ENCODE measurements at regions not wholly inside any gene's neighbourhood (a gene's known extent, or its start where the extent isn't known, plus 50 kb on each side); places are given as distances from the start of the nearest gene placed in this dataset.

DNA sequence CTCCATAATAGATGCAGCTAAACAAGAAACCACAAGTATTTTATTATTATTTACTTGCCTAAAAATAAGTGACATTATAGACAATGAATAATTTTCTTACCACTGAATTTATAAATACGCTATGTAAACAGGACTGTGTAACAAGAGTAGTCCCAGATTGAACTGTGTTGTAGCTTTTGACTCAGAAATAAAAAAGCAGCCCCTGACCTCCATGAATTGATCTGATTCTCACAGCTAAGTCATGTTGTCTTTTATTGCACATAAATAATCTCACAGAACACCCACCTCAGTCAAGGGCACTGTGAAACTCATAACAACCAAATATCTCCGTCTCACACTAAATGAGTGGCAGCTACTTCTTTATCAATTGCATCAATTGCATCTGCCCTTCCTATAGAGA lies 171.6 kb downstream of the TMX3 start:
- no peaks in the 10 kb centered on the region for H3K79me2 ChIP-seq (ENCODE audit: insufficient read depth, low read length)
- no peaks in the 10 kb centered on the region for H3K9me3 ChIP-seq (ENCODE audit: low read length)

GRCh38 chr18:68542846-68543245 lies 172.1 kb downstream of the TMX3 start:
- Histone ChIP-seq H3F3A (ENCODE audit: insufficient read depth, low read length) (no peaks in the 10 kb centered on the region), H3K4me3 (ENCODE audit: low read depth, low read length, poor library complexity, severe bottlenecking) (no peak overlapping the region), H4K20me1 (ENCODE audit: insufficient read depth, low read length) (no peaks in the 10 kb centered on the region), H3K27ac (ENCODE audit: low read depth, low read length, poor library complexity, severe bottlenecking) (no peak overlapping the region), H3K9ac (ENCODE audit: low read length) (no peak overlapping the region), H3K9me2 (ENCODE audit: low read depth, low read length) (no peaks in the 10 kb centered on the region), H3K36me3 (ENCODE audit: insufficient read depth, low read length) (no peaks in the 10 kb centered on the region), H2AFZ (ENCODE audit: low read length) (no peak overlapping the region), H3K4me2 (ENCODE audit: low read length) (no peak overlapping the region), H3K4me1 (ENCODE audit: insufficient read depth, low read length, severe bottlenecking) (no peaks in the 10 kb centered on the region), H3K27me3 (ENCODE audit: insufficient read depth, low read length) (no peaks in the 10 kb centered on the region), H3K9me3 (ENCODE audit: low read length) (no peaks in the 10 kb centered on the region), H3K79me2 (ENCODE audit: insufficient read depth, low read length) (no peaks in the 10 kb centered on the region)
- no peak for TF ChIP-seq EZH2 (IDR thresholded peaks at IDR 0.05; ENCODE audit: borderline replicate concordance, low read length)
- TF ChIP-seq, protein P1, sequence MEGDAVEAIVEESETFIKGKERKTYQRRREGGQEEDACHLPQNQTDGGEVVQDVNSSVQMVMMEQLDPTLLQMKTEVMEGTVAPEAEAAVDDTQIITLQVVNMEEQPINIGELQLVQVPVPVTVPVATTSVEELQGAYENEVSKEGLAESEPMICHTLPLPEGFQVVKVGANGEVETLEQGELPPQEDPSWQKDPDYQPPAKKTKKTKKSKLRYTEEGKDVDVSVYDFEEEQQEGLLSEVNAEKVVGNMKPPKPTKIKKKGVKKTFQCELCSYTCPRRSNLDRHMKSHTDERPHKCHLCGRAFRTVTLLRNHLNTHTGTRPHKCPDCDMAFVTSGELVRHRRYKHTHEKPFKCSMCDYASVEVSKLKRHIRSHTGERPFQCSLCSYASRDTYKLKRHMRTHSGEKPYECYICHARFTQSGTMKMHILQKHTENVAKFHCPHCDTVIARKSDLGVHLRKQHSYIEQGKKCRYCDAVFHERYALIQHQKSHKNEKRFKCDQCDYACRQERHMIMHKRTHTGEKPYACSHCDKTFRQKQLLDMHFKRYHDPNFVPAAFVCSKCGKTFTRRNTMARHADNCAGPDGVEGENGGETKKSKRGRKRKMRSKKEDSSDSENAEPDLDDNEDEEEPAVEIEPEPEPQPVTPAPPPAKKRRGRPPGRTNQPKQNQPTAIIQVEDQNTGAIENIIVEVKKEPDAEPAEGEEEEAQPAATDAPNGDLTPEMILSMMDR (IDR thresholded peaks at IDR 0.05; ENCODE audit: low read length): no peak

More for the DNA sequence above, 171.6 kb downstream of the TMX3 start:
- no peak overlapping the region for H3K4me3 ChIP-seq (ENCODE audit: low read depth, low read length, poor library complexity, severe bottlenecking)
- H3K27me3 ChIP-seq (ENCODE audit: insufficient read depth, low read length): no peaks in the 10 kb centered on the region
- no peaks in the 10 kb centered on the region for H3K4me1 ChIP-seq (ENCODE audit: insufficient read depth, low read length, severe bottlenecking)
- H3K4me2 ChIP-seq (ENCODE audit: low read length): no peak overlapping the region
- no peak overlapping the region for H2AFZ ChIP-seq (ENCODE audit: low read length)
- H3K27ac ChIP-seq (ENCODE audit: low read depth, low read length, poor library complexity, severe bottlenecking): no peak overlapping the region
- H3K9ac ChIP-seq (ENCODE audit: low read length): no peak overlapping the region
- no peaks in the 10 kb centered on the region for H4K20me1 ChIP-seq (ENCODE audit: insufficient read depth, low read length)
- no peaks in the 10 kb centered on the region for H3K36me3 ChIP-seq (ENCODE audit: insufficient read depth, low read length)
- TF ChIP-seq, protein P1 (IDR thresholded peaks at IDR 0.05; ENCODE audit: low read length): no peak
- no peak for TF ChIP-seq EZH2 (IDR thresholded peaks at IDR 0.05; ENCODE audit: borderline replicate concordance, low read length)
- H3F3A ChIP-seq (ENCODE audit: insufficient read depth, low read length): no peaks in the 10 kb centered on the region
- H3K9me2 ChIP-seq (ENCODE audit: low read depth, low read length): no peaks in the 10 kb centered on the region

GRCh38 chr18:68533641-68534040 lies 181.3 kb downstream of the TMX3 start:
- H3K9me2 ChIP-seq (ENCODE audit: low read depth, low read length): no peaks in the 10 kb centered on the region
- no peak overlapping the region for H3K27ac ChIP-seq (ENCODE audit: low read depth, low read length, poor library complexity, severe bottlenecking)
- no peaks in the 10 kb centered on the region for H4K20me1 ChIP-seq (ENCODE audit: insufficient read depth, low read length)
- TF ChIP-seq, protein P1 (IDR thresholded peaks at IDR 0.05; ENCODE audit: low read length): no peak
- TF ChIP-seq EZH2 (IDR thresholded peaks at IDR 0.05; ENCODE audit: borderline replicate concordance, low read length): no peak
- H3K4me1 ChIP-seq (ENCODE audit: insufficient read depth, low read length, severe bottlenecking): no peaks in the 10 kb centered on the region
- no peaks in the 10 kb centered on the region for H3K79me2 ChIP-seq (ENCODE audit: insufficient read depth, low read length)
- H3K9me3 ChIP-seq (ENCODE audit: low read length): no peaks in the 10 kb centered on the region
- no peak overlapping the region for H2AFZ ChIP-seq (ENCODE audit: low read length)
- H3K36me3 ChIP-seq (ENCODE audit: insufficient read depth, low read length): no peaks in the 10 kb centered on the region
- H3K4me3 ChIP-seq (ENCODE audit: low read depth, low read length, poor library complexity, severe bottlenecking): no peak overlapping the region
- H3K9ac ChIP-seq (ENCODE audit: low read length): no peak overlapping the region
- H3K27me3 ChIP-seq (ENCODE audit: insufficient read depth, low read length): no peaks in the 10 kb centered on the region
- H3K4me2 ChIP-seq (ENCODE audit: low read length): no peak overlapping the region
- no peaks in the 10 kb centered on the region for H3F3A ChIP-seq (ENCODE audit: insufficient read depth, low read length)

Data from OCI-LY1 (cell line).